ENCODE measurements at regions not wholly inside any gene's neighbourhood (a gene's known extent, or its start where the extent isn't known, plus 50 kb on each side); places are given as distances from the start of the nearest gene placed in this dataset.

DNA sequence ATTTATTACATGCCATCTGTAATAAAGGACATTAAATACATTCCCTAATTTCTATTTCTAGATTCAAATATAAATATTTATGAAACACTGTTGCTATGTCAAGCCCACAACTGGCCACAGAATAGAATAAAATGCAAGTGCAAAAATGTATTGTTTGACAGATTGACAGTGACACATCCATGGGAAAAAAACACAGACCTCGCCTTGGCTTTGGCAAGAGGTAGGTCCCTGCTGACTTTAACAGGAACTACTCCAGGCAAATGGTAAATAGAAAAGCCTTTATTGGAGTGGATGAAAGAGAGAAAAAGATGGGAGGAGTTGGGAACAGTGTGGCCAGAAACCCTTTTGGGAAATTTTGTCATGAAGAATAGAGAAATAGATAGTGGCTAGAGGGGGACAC lies 622.9 kb downstream of the UTRN start:
- Histone ChIP-seq H3K4me3 (replicated peaks in 1 of 3; ENCODE audit: insufficient read depth in 1 of 3, low read depth in 2 of 3, low read length in 3 of 3) (no peak overlapping the region), H3K27ac (ENCODE audit: extremely low read length, insufficient read depth, low read length) (no peak overlapping the region), H3K9ac (ENCODE audit: insufficient read depth, low read depth, low read length) (no peak overlapping the region), H2AFZ (ENCODE audit: low read length) (no peak overlapping the region), H3K4me2 (ENCODE audit: low read depth, low read length) (no peak overlapping the region), H3K4me1 (ENCODE audit: insufficient read depth, low read length) (no peaks in the 10 kb centered on the region), H4K20me1 (ENCODE audit: insufficient read depth, low read length) (no peaks in the 10 kb centered on the region), H3K9me3 (ENCODE audit: low read length) (no peaks in the 10 kb centered on the region), H3K27me3 (ENCODE audit: control insufficient read depth in 1 of 2, insufficient read depth in 2 of 2, low read length in 2 of 2) (no peaks in the 10 kb centered on the region), H3K36me3 (replicated peaks in 1 of 2; ENCODE audit: control insufficient read depth in 1 of 2, insufficient read depth in 2 of 2, low read length in 2 of 2) (no peaks in the 10 kb centered on the region), H3K79me2 (ENCODE audit: insufficient read depth, low read length) (no peaks in the 10 kb centered on the region)
- DNase-seq (ENCODE audit: low spot score): no peak
- intact Hi-C loops (cut with micrococcal nuclease; ENCODE audit: unreplicated experiment) (no loop called here), in situ Hi-C loops (cut with HindIII; ENCODE audit: extremely low pct_ligation_motif_present, low pct_unique_long_range_greater_than_20kb) (no loop called here)
- POLR2A ChIA-PET: no interaction called here
- BruUV-seq (replicated peaks): no TSS peak
- no peak for FAIRE-seq
- no peak for ATAC-seq
- WGBS (ENCODE audit: low lambda C conversion rate): 38% methylated on average over 1 of the region's 1 CpG
- TF ChIP-seq ZC3H13 (CRISPR knock-in tag; IDR thresholded peaks at IDR 0.05) (no peak), TEAD2 (CRISPR knock-in tag; IDR thresholded peaks at IDR 0.05) (no peak), REST (IDR thresholded peaks at IDR 0.05; ENCODE audit: borderline replicate concordance in 1 of 2, low read depth in 1 of 2, low read length in 2 of 2) (no peak), ZFP36L2 (CRISPR knock-in tag; IDR thresholded peaks at IDR 0.05) (no peak), KDM4B (CRISPR knock-in tag; IDR thresholded peaks at IDR 0.05) (no peak), BCLAF1 (IDR thresholded peaks at IDR 0.05) (no peak), ZNF331 (CRISPR knock-in tag; IDR thresholded peaks at IDR 0.05) (no peak), HMG20B (CRISPR knock-in tag; conservative IDR thresholded peaks at IDR 0.05) (no peak), E2F2 (CRISPR knock-in tag; IDR thresholded peaks at IDR 0.05; ENCODE audit: borderline replicate concordance) (no peak), SOX6 (IDR thresholded peaks at IDR 0.05) (no peak), SOX6 (CRISPR knock-in tag; IDR thresholded peaks at IDR 0.05) (no peak), HIC2 (CRISPR knock-in tag; IDR thresholded peaks at IDR 0.05; ENCODE audit: low read depth) (no peak)
- TF ChIP-seq, protein P1, sequence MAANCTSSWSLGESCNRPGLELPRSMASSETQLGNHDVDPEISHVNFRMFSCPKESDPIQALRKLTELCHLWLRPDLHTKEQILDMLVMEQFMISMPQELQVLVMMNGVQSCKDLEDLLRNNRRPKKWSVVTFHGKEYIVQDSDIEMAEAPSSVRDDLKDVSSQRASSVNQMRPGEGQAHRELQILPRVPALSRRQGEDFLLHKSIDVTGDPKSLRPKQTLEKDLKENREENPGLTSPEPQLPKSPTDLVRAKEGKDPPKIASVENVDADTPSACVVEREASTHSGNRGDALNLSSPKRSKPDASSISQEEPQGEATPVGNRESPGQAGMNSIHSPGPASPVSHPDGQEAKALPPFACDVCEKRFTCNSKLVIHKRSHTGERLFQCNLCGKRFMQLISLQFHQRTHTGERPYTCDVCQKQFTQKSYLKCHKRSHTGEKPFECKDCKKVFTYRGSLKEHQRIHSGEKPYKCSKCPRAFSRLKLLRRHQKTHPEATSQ (CRISPR knock-in tag; IDR thresholded peaks at IDR 0.05; ENCODE audit: borderline replicate concordance): no peak
- CTCF ChIA-PET (ENCODE audit: low intra/inter-chr PET ratio, low total read pairs): no interaction called here

All from HepG2 (cell line).